ENCODE measurements at regions not wholly inside any gene's neighbourhood (a gene's known extent, or its start where the extent isn't known, plus 50 kb on each side); places are given as distances from the start of the nearest gene placed in this dataset.
"Not testable (repeated sequence)": the region's sequence is repeated elsewhere in the genome, so short reads cannot be mapped to it uniquely, and the experiment has no call there.

DNA sequence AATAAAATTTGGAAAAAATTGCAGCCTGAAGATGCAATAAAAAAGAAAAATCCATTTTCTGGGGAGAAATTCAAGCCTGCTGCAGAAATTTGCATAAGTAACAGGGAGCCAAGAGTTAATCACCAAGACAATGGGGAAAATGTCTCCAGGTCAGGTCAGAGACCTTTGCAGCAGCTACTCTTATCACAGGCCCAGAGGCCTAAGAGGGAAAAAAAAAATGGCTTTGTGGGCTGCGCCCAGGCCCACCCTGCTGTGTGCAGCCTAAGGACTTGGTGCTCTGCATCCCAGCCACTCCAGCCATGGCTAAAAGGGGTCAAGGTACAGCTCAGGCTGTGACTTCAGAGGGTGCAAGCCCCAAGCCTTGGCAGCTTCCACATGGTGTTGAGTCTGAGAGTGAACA, 1297.1 kb upstream of the CHAC2 start:
- TF ChIP-seq, protein P1, sequence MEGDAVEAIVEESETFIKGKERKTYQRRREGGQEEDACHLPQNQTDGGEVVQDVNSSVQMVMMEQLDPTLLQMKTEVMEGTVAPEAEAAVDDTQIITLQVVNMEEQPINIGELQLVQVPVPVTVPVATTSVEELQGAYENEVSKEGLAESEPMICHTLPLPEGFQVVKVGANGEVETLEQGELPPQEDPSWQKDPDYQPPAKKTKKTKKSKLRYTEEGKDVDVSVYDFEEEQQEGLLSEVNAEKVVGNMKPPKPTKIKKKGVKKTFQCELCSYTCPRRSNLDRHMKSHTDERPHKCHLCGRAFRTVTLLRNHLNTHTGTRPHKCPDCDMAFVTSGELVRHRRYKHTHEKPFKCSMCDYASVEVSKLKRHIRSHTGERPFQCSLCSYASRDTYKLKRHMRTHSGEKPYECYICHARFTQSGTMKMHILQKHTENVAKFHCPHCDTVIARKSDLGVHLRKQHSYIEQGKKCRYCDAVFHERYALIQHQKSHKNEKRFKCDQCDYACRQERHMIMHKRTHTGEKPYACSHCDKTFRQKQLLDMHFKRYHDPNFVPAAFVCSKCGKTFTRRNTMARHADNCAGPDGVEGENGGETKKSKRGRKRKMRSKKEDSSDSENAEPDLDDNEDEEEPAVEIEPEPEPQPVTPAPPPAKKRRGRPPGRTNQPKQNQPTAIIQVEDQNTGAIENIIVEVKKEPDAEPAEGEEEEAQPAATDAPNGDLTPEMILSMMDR (IDR thresholded peaks at IDR 0.05) = not testable (repeated sequence)
- not testable (repeated sequence) for TF ChIP-seq POLR2A, EP300 (IDR thresholded peaks at IDR 0.05)
